Left renal cortex interstitium (tissue), 4 donors: ENCODE measurements at regions not wholly inside any gene's neighbourhood (a gene's known extent, or its start where the extent isn't known, plus 50 kb on each side); places are given as distances from the start of the nearest gene placed in this dataset.

Experiments
- DNase-seq, 4 donors: peaks; one replicate each; pipeline ENCODE4 v3.0.0-alpha.2; 2013; ENCODE audit warnings: low read depth in 4 of 4, low spot score in 2 of 4, missing footprints in 1 of 4

DNA sequence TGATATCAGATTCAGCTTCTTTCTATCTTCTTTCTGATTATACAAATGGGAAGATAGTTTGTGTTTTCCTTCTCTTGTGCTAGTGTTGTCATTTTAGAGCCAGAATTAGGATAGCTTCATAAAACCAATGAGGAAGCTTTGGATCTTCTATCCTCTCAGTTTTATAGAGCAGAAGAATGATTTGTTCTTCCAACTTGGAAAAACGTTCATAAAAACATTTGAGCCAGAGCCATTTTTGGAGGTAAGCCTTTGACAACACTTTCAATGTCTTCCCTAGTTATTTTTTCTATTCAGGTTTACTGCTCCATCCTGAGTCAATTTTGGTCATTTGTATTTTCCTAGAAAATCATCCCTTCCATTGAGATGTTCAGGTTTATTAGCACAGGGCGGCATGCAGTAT lies 91.2 kb upstream of the MYOCD start:
- DNase-seq = no peak

- no peak for DNase-seq
Measured at GRCh38 chr17:12575641-12576040, 90.0 kb upstream of the MYOCD start.

- no peak for DNase-seq
Measured at GRCh38 chr17:12579288-12579687, 86.4 kb upstream of the MYOCD start.

GRCh38 chr17:12580640-12581039 lies 85.0 kb upstream of the MYOCD start:
- no peak for DNase-seq

DNA sequence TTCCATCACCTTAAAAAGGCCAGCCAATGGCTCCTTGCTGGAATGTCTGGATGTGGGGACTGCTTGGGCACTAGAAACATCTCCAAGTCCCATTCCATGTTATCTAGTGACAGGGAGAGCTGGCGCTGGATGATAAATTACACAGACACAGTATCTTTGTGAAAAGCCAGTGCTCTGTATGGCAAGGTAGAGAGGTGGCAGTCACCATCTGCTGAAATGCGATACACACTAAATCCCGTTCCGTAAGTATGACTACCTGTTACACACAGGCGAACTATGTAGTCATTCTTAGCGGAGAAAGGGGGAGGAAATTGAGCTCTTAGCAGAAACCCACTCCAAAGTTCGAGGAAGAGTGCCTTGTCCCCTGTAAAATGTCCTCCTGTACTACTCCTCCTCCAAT lies 81.0 kb upstream of the MYOCD start:
- DNase-seq = no peak

GRCh38 chr17:12588531-12588930 lies 77.2 kb upstream of the MYOCD start:
- no peak for DNase-seq

- no peak for DNase-seq
Measured at GRCh38 chr17:12590417-12590816, 75.3 kb upstream of the MYOCD start.

- peak in 1 of 4 donors; percentile 39 for DNase-seq
Measured at GRCh38 chr17:12591021-12591735, 74.5 kb upstream of the MYOCD start.

- no peak for DNase-seq
Measured at GRCh38 chr17:12592941-12593340, 72.7 kb upstream of the MYOCD start.

- no peak for DNase-seq
Measured at GRCh38 chr17:12596961-12597360, 68.7 kb upstream of the MYOCD start.

DNA sequence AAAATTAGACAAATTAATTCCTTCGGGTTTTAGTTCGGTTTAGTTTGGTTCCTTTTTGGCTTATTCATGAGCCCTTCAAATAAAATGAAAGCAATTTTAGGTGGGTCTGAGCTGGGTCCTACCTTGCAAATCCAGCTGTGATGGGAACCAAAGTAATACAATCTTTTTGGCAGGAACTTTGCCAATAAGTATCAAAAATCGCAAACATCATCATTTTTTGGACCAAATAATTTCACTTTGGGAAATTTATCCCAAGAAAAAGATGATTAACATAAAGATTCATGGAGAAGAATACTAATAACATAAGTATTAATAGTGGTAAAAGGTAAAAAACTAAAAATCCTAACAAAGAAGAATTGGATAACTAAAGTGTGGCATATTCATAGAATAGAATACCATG lies 67.8 kb upstream of the MYOCD start:
- DNase-seq = no peak

DNA sequence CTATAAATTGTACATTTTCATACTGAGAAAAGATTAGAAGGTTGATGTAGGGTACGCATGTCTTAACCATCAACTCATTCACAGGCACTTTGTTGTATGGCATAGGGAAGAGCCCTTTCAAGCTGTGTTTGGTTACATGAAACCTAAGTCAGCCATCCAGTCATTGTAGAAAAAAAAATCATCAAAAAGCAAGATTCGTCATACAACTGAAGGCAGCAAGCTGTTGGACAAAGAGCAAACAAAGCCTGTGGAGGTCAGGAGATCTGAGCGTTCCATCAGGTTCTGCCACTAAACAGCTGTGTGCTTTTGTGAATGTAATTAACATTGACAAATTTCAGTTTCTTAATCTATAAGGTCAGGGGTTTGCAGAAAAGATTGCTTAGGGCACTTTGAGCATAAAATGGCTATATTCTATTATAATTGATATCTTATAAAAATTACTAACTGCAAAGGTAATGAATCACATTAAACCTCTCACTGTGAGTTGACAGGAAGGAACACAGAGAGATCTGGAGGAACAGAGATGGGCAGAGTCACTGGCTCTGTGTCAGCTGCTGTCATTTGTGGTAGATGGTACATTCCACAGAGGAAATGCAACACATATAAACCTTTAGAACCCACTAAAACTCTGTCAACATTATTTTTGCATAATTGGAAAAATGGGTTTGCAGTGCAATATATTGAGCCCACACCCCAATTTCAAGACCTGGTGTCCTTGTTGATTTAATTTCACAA lies 66.3 kb upstream of the MYOCD start:
- DNase-seq = no peak

GRCh38 chr17:12600349-12600748 lies 65.3 kb upstream of the MYOCD start:
- no peak for DNase-seq

DNA sequence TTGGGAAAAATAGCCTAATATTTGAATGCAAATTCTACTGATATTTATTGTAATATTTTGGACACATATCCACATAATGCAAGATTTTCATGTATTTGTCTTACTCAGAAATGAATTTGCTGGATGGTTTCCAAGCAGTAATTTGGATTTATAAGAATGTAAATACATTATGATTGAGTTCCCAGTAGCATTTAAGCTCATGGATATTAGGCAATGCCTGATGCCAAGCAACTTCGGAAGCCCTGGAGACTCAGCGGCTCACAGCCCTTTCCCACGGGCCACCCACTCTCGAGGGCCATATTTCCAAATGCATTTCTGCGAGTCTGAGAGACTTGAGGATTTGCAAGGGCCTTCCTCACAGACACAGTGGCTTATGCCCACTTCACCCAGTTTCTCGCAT lies 62.1 kb upstream of the MYOCD start:
- DNase-seq = no peak

DNA sequence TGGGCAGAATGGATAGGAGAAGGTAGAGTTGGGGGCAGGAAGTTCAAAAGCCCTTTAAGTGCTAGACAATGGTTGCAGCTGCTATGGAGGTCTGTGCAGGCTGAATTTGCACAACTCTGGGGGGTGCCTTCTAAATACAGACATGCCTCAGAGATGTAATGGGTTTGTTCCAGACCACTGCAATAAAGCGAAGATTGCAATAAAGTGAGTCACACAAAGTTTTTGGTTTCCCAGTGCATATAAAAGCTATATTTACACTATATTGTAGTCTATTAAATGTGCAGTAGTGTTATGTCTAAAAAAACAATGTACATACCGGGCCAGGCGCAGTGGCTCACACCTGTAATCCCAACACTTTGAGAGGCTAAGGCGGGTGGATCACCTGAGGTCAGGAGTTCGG lies 60.5 kb upstream of the MYOCD start:
- no peak for DNase-seq

DNA sequence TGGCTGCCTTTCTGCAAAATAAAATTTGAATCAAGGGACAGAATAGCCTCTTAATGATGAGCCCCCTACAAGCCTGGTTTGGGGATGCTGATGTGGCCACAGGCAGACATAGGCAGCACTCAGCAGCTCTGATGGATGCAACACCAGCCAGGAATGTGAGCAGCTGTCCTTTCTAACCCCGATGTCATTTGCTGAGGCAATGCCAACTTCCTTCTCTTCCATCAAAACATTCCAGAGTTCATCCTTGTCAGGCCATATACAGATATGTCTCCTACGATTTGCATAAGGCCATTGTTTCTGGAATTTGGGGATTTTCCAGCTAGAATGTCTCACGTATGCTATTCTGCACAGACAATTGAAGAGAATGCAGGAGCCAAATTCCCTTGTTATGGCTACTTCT lies 52.1 kb upstream of the MYOCD start:
- no peak for DNase-seq
